GM06990 (cell line): ENCODE measurements at regions not wholly inside any gene's neighbourhood (a gene's known extent, or its start where the extent isn't known, plus 50 kb on each side); places are given as distances from the start of the nearest gene placed in this dataset.

Experiments used
- DNase-seq: peaks from one replicate; pipeline ENCODE4 v3.0.0-alpha.2; 2011; ENCODE audit not compliant: insufficient read length; ENCODE audit errors: extremely low read depth
- H3K27me3 ChIP-seq: replicated peaks from 2 replicates; pipeline ENCODE4 v1.6.0; 2011; ENCODE audit warnings: low read length; ENCODE audit not compliant: control insufficient read depth, insufficient read depth
- H3K36me3 ChIP-seq: 2 replicates; pipeline ENCODE4 v1.5.1; 2011; ENCODE audit warnings: low read length; ENCODE audit not compliant: control insufficient read depth, insufficient read depth
- H3K4me3 ChIP-seq: replicated peaks from 2 replicates; pipeline ENCODE4 v1.5.1; 2011; ENCODE audit warnings: low read depth, mild to moderate bottlenecking, control low read depth, low read length
- CTCF ChIP-seq: IDR thresholded peaks from 2 replicates; pipeline ENCODE4 v1.5.1; 2011; ENCODE audit warnings: low read length, control low read depth, mild to moderate bottlenecking, inconsistent platforms; ENCODE audit not compliant: insufficient read depth, poor library complexity, severe bottlenecking

GRCh38 chr4:155616117-155616516 lies 50.5 kb upstream of the GUCY1A1 start:
- no peak for DNase-seq
- TF ChIP-seq CTCF = no peak
- no peak overlapping the region for H3K4me3 ChIP-seq
- H3K27me3 ChIP-seq = no peaks in the 10 kb centered on the region
- H3K36me3 ChIP-seq = no peaks in the 10 kb centered on the region

DNA sequence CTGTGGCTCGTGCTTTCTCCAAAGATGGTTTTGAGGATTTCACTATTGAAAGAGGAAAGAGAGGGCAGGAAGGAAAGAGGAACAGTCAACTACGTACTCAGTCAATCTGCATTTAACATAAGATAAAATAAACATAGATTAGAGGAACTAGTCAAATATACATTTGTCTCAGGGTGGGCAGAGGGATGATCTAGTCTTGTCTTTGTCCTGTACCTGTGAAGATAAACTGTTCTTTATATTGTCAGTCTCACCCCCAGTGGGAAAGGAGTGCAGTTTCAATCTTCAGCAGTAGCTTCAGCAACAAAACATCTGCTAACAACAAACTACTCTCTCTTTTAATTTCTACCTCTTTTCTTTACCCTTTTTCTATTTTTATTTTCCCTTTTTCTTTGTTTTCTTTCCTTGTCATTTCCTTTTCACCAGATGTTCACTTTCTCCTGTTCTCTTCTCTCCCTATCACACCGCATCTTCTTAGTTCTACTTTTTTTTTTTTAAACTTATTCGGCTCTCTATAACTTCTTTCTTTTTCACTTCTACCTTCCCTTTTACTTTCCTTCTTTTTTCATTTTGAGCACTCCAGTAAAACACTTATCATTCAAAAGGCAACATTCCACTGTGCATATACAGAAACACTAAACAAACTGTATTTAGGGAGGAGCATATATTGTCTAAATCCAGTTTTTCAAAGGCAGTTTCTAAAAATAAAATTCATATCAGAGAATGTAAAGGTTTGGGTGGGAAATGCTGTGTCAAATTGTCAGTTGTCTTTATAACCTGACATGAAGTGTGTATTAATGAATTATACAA lies 51.4 kb upstream of the GUCY1A1 start:
- DNase-seq = no peak
- Histone ChIP-seq H3K27me3 (no peaks in the 10 kb centered on the region), H3K4me3 (no peak overlapping the region), H3K36me3 (no peaks in the 10 kb centered on the region)
- TF ChIP-seq CTCF = no peak

DNA sequence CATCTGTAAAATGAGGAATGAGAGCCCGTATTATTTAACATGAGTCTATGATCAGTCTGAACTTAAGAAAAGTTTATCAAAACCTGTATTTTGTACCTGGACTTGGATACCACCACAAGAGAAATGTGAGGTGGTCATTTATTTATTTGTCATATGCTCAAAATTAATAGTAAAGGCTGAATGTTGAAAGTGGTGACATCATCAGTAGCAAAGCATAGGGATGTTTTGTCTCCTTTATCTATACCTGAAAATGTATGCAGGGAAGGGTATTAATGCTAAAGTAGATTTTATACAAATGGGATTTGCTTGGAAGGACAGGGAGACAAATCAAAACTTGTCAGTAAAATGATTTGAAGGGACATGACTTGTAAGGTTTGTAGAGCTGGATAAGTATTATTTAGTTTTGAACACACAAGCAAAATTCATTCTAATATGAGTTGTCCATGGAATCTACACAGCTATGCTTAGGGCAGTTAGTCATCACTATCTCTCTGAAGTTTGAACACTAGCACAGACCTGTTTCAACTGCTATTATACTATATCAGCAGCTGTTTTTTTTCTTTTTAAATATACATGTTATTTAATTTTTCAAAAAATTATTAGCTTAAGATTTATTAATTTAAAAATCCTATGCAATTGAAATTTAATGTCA lies 52.4 kb upstream of the GUCY1A1 start:
- H3K4me3 ChIP-seq = no peak overlapping the region
- no peaks in the 10 kb centered on the region for H3K36me3 ChIP-seq
- TF ChIP-seq CTCF = no peak
- no peak for DNase-seq
- no peaks in the 10 kb centered on the region for H3K27me3 ChIP-seq

- TF ChIP-seq CTCF = no peak
- no peaks in the 10 kb centered on the region for H3K36me3 ChIP-seq
- DNase-seq = no peak
- H3K27me3 ChIP-seq = no peaks in the 10 kb centered on the region
- H3K4me3 ChIP-seq = no peak overlapping the region
Observed at GRCh38 chr4:155612074-155612473, 54.6 kb upstream of the GUCY1A1 start.

- Histone ChIP-seq H3K4me3 (no peak overlapping the region), H3K36me3 (no peaks in the 10 kb centered on the region), H3K27me3 (no peaks in the 10 kb centered on the region)
- no peak for DNase-seq
- no peak for TF ChIP-seq CTCF
Observed at GRCh38 chr4:155611501-155611900, 55.1 kb upstream of the GUCY1A1 start.

DNA sequence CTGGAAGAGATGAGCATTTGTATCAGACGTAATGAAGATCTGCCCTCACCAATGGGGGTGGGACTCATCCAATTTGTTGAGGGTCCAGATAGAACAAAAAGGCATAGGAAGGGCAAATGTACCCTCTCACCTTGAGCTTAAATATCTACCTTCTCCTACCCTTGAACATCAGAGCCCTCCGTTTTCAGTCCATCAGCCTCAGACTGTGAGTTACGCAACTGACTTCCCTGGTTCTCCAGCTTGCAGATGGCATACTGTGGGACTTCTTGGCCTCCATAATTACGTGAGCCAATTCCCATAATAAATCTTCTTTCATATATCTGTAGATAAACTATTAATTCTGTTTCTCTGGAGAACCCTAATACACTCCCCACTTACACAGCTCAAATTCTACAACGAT lies 56.5 kb upstream of the GUCY1A1 start:
- no peak for DNase-seq
- no peaks in the 10 kb centered on the region for H3K36me3 ChIP-seq
- no peaks in the 10 kb centered on the region for H3K27me3 ChIP-seq
- TF ChIP-seq CTCF = no peak
- no peak overlapping the region for H3K4me3 ChIP-seq
